HFF-Myc (cell line): ENCODE measurements at regions not wholly inside any gene's neighbourhood (a gene's known extent, or its start where the extent isn't known, plus 50 kb on each side); places are given as distances from the start of the nearest gene placed in this dataset.

ENCODE experiments used
- DNase-seq: peaks from one replicate; pipeline ENCODE4 v3.0.0-alpha.2; 2011; ENCODE audit warnings: low read depth; ENCODE audit errors: extremely low read depth
- H3K4me3 ChIP-seq: replicated peaks from 2 replicates; pipeline ENCODE4 v1.5.1; 2011; ENCODE audit warnings: low read depth, mild to moderate bottlenecking, control low read depth, low read length
- CTCF ChIP-seq: IDR thresholded peaks from 2 replicates; pipeline ENCODE4 v1.5.1; 2012; ENCODE audit warnings: mild to moderate bottlenecking, low read depth, low read length, control low read depth; ENCODE audit errors: missing control alignments

DNA sequence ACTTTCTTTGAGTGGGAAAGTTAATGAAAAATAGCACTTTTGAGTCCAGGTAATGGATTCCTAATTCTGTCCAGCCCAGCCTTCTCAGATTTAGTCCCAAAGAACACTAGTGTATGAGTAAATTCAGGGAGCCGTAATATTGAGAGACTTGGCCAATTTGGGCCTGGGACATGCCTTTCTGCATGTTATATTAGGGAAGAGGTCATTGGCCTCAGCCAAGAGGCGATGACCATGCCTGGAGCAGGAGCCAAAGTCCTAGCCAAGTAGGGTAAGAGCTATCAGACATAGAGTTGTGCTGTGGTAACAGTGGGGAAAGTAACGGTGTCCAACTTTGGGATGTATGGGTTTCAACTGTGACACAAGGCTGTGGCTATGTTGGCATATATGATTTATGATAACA, 336.5 kb upstream of the ZNF804A start:
- no peak overlapping the region for H3K4me3 ChIP-seq
- TF ChIP-seq CTCF, result no peak
- DNase-seq, result no peak

DNA sequence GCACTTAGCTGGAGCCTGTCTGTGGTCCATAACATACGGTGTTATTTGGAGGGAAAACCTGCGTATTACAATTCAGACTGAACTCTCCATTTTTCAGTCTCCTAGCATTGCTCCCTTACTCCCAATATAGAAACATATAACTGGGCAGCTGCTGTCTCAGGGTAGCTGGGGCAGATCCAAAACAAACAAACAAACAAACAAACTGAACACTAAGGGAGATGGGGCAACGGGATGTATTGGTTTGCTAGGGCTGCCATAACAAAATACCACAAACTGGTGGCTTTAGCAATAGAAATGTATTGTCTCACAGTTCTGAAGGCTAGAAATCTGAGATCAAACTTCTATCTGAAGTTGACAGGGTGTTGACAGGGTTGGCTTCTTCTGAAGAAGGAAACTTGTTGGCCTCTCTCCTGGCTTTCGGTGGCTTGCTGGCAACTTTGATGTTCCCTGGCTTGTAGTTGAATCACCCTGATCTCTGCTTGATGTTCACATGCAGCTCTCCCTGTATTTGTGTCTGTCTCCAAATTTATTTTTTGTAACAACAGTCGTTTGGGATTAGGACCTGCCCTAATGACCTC, 329.3 kb upstream of the ZNF804A start:
- no peak for DNase-seq
- H3K4me3 ChIP-seq, result no peak overlapping the region
- TF ChIP-seq CTCF, result no peak

- no peak for TF ChIP-seq CTCF
- no peak overlapping the region for H3K4me3 ChIP-seq
- no peak for DNase-seq
Observed at GRCh38 chr2:184270660-184271059, 327.7 kb upstream of the ZNF804A start.

GRCh38 chr2:184272056-184272455, 326.3 kb upstream of the ZNF804A start:
- no peak for TF ChIP-seq CTCF
- H3K4me3 ChIP-seq, result no peak overlapping the region
- DNase-seq, result no peak

- DNase-seq, result no peak
- H3K4me3 ChIP-seq, result no peak overlapping the region
- no peak for TF ChIP-seq CTCF
Observed at GRCh38 chr2:184294831-184295230, 303.5 kb upstream of the ZNF804A start.

DNA sequence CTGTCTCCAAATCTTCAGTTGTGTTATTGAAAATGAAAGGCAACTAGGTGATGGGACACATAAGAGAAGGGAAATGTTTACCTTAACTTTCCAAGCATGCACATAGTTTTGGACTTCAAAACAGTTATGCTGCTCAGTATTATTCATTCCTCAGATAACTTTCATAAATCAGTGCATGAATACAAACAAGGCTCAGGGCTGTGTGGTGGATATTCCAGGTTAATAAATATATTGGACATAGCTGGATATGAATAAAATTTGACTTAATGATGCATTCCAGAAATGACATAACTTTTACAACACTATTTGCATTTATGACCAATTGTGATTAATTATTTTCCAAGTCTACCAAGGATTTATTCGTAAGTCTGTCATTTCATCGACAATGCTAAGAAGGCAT, 301.2 kb upstream of the ZNF804A start:
- H3K4me3 ChIP-seq, result no peak overlapping the region
- no peak for TF ChIP-seq CTCF
- no peak for DNase-seq

GRCh38 chr2:184302506-184302905, 295.8 kb upstream of the ZNF804A start:
- no peak for DNase-seq

More at GRCh38 chr2:184302506-184302905, 295.8 kb upstream of the ZNF804A start:
- no peak overlapping the region for H3K4me3 ChIP-seq
- no peak for TF ChIP-seq CTCF
